Duodenal mucosa (tissue), 2 donors: ENCODE measurements at regions not wholly inside any gene's neighbourhood (a gene's known extent, or its start where the extent isn't known, plus 50 kb on each side); places are given as distances from the start of the nearest gene placed in this dataset.

Experiments used
- H3K27ac ChIP-seq: one replicate; pipeline ENCODE4 v1.7.0; 2013; ENCODE audit warnings: low read depth, low read length
- H3K27me3 ChIP-seq, 2 donors: one replicate each; pipeline ENCODE4 v1.7.0; 2013; ENCODE audit warnings: low read length in 2 of 2, control low read depth in 1 of 2; ENCODE audit not compliant: insufficient read depth in 2 of 2, control insufficient read depth in 1 of 2
- H3K36me3 ChIP-seq, 2 donors: one replicate each; pipeline ENCODE4 v1.7.0; 2013; ENCODE audit warnings: low read length in 2 of 2, control low read depth in 1 of 2; ENCODE audit not compliant: insufficient read depth in 2 of 2, control insufficient read depth in 1 of 2
- H3K4me1 ChIP-seq, 2 donors: one replicate each; pipeline ENCODE4 v1.7.0; 2013; ENCODE audit warnings: low read length in 2 of 2, control low read depth in 1 of 2; ENCODE audit not compliant: insufficient read depth in 2 of 2, control insufficient read depth in 1 of 2
- H3K4me3 ChIP-seq, 2 donors: one replicate each; pipeline ENCODE4 v1.7.0; 2013; ENCODE audit warnings: low read length in 2 of 2, low read depth in 1 of 2
- H3K9ac ChIP-seq, 2 donors: one replicate each; pipeline ENCODE4 v1.7.0; 2013; ENCODE audit warnings: low read length in 2 of 2, low read depth in 1 of 2
- H3K9me3 ChIP-seq, 2 donors: one replicate each; pipeline ENCODE4 v1.7.0; 2013; ENCODE audit warnings: low read length in 2 of 2, control low read depth in 1 of 2; ENCODE audit not compliant: control insufficient read depth in 1 of 2

GRCh38 chr4:188242041-188242440 is 102.8 kb downstream of the TRIML1 start:
- no peak overlapping the region for H3K27ac ChIP-seq
- no peaks in the 10 kb centered on the region for H3K9me3 ChIP-seq
- no peaks in the 10 kb centered on the region for H3K4me1 ChIP-seq
- no peaks in the 10 kb centered on the region for H3K27me3 ChIP-seq
- no peak overlapping the region for H3K4me3 ChIP-seq
- no peaks in the 10 kb centered on the region for H3K36me3 ChIP-seq
- no peak overlapping the region for H3K9ac ChIP-seq

DNA sequence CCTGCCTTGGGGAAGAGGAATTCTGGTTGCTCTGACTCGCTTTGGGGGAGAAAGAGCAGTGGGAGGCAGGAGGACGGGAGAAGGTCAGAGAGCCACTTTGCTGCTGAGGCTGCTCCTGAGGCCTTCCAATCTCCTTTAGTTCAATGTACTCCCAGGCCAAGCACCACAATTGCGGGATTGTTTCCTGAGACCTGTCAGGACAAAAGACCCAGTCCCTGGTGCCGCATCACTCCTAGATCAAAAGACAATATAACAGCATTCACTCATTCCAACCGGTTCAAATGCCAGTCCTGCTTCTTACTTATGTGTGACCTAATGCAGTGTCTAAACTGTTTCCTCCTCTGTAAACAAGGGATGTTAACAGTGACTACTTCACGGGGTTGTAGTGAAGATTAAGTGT is 106.4 kb downstream of the TRIML1 start:
- Histone ChIP-seq H3K9me3 (no peaks in the 10 kb centered on the region), H3K9ac (no peak overlapping the region), H3K27me3 (no peaks in the 10 kb centered on the region), H3K4me3 (no peak overlapping the region), H3K27ac (no peak overlapping the region), H3K36me3 (no peaks in the 10 kb centered on the region), H3K4me1 (no peaks in the 10 kb centered on the region)

DNA sequence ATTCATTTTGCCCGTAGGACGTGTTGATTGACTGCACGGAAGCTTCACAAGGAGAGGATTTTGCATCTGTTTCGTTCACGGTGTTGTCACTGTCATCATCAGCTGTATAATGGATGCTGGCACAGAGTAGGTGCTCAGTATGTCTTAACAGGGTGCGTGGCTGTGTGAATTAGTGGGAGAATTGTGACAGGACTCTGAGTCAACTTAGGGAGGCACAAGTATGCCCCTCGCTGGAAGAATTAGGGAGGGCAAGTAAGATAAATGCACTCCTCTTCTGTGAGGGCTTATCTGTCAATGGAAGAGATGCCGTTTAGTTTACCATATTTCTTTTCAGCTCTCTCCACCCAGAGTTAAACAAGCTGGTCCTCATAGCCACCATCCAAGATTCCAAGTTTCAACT is 107.2 kb downstream of the TRIML1 start:
- H3K36me3 ChIP-seq = no peaks in the 10 kb centered on the region
- no peak overlapping the region for H3K9ac ChIP-seq
- no peak overlapping the region for H3K4me3 ChIP-seq

DNA sequence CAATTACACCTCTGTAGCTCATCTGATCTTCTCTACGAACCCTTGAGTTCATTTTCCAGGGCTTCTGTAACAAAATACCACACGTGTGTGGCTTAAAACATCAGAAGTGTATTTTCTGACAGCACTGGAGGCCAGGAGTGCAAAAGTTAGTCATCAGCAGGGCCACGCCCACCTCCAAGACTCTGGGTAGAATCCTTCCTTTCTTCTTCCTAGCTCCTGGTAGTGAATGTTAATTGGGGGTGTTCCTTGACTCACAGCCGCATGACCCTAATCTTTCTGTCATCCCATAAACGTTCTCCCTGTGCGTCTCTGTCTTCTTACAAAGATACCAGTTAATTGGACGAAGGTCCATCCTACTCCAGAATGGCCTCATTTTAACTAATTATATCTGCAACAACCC is 115.0 kb downstream of the TRIML1 start:
- no peaks in the 10 kb centered on the region for H3K9me3 ChIP-seq
- H3K27ac ChIP-seq = no peak overlapping the region
- no peaks in the 10 kb centered on the region for H3K36me3 ChIP-seq
- no peaks in the 10 kb centered on the region for H3K4me1 ChIP-seq
- no peaks in the 10 kb centered on the region for H3K27me3 ChIP-seq
- H3K9ac ChIP-seq = no peak overlapping the region
- no peak overlapping the region for H3K4me3 ChIP-seq

More for the DNA sequence above, 107.2 kb downstream of the TRIML1 start:
- Histone ChIP-seq H3K4me1 (no peaks in the 10 kb centered on the region), H3K27me3 (no peaks in the 10 kb centered on the region), H3K27ac (no peak overlapping the region), H3K9me3 (no peaks in the 10 kb centered on the region)

DNA sequence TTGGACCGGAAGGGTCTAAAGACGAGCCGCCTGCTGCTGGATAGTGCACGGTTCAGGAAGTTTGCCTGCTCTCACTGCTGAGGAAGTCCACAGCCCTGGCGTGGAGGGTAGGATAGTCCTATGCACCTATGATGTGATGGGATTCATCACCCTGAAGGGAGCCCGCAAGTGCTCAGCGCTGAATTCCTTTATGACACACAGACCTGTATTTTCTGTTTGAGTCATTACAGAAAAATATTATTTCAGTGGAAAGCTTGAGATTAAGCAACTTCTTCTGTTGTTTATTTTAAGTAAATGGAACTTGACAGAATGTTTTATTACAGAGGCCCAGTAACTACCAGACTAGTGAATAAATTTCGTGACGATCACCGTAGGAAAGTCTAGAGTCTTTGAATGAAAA is 123.2 kb downstream of the TRIML1 start:
- H3K9ac ChIP-seq = no peak overlapping the region
- H3K4me1 ChIP-seq = no peaks in the 10 kb centered on the region
- H3K27me3 ChIP-seq = no peaks in the 10 kb centered on the region
- no peak overlapping the region for H3K27ac ChIP-seq
- no peaks in the 10 kb centered on the region for H3K36me3 ChIP-seq
- no peak overlapping the region for H3K4me3 ChIP-seq
- no peaks in the 10 kb centered on the region for H3K9me3 ChIP-seq

- Histone ChIP-seq H3K36me3 (no peaks in the 10 kb centered on the region), H3K9me3 (no peaks in the 10 kb centered on the region), H3K9ac (no peak overlapping the region), H3K27me3 (no peaks in the 10 kb centered on the region), H3K4me1 (no peaks in the 10 kb centered on the region), H3K4me3 (no peak overlapping the region), H3K27ac (no peak overlapping the region)
Observed at GRCh38 chr4:188263321-188263720, 124.1 kb downstream of the TRIML1 start.

- no peaks in the 10 kb centered on the region for H3K36me3 ChIP-seq
- H3K9ac ChIP-seq = no peak overlapping the region
- H3K27ac ChIP-seq = no peak overlapping the region
- H3K4me1 ChIP-seq = no peaks in the 10 kb centered on the region
- no peaks in the 10 kb centered on the region for H3K27me3 ChIP-seq
- no peaks in the 10 kb centered on the region for H3K9me3 ChIP-seq
- H3K4me3 ChIP-seq = no peak overlapping the region
Observed at GRCh38 chr4:188266386-188266785, 127.1 kb downstream of the TRIML1 start.

DNA sequence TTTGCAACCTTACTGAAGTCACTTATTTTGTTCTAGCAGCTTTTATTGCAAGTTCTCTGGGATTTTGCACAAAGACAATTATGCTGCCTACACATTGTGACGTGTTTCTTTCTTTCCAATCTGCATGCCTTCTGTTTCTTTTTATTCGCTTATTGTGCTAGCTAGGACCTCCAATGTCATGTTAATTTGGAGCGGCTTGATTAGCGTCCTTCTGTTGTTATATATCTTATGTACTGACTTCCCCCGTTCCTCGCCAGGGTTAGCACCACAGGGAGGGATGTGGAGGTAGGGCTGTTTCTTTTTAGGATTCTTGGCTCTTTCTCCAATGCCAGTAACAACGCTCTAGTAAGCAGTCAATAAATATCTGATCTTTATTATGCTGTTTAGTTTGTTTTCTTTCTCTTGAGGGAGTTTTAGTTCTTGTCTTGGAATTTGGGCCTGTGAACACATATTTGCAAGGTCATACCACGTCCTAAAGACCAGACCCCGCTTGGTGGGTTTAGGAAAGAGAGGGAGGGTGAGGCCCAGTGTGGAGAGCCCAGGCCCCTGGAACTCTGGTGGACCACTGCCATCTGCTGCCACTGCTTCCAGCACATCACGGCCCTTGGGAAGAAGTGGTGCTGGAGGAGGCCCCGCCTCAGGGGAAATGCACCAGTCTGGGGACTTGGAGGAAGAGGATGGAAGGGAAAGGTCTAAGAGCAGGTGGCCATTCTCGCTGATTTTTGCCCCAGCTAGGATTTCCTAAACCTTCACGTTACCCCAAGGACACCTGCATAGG is 129.1 kb downstream of the TRIML1 start:
- Histone ChIP-seq H3K9ac (no peak overlapping the region), H3K27me3 (no peaks in the 10 kb centered on the region), H3K4me3 (no peak overlapping the region), H3K4me1 (no peaks in the 10 kb centered on the region), H3K27ac (no peak overlapping the region), H3K9me3 (no peaks in the 10 kb centered on the region), H3K36me3 (no peaks in the 10 kb centered on the region)

- Histone ChIP-seq H3K9me3 (no peaks in the 10 kb centered on the region), H3K27me3 (no peaks in the 10 kb centered on the region), H3K9ac (no peak overlapping the region), H3K27ac (no peak overlapping the region), H3K4me3 (no peak overlapping the region), H3K4me1 (no peaks in the 10 kb centered on the region), H3K36me3 (no peaks in the 10 kb centered on the region)
Observed at GRCh38 chr4:188270273-188271069, 131.2 kb downstream of the TRIML1 start.

DNA sequence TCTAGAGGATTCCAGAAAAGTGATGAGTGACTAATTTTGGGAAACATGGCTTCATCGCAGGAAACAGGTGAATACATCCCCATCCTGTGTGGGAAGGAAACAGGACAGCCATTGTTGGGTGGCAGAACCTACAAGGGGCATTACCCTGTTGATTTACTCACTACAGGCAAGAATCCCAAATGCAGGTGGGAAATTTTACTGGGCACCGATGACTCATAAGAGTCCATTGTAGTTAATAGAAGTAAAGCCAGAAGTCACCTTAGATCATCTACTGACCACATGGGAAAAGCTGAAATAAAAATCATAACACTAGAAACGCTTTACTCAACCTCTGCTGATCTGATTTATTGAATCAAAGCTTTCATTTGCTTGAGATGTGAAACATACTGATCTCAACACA is 136.4 kb downstream of the TRIML1 start:
- H3K9ac ChIP-seq = no peak overlapping the region
- H3K27me3 ChIP-seq = no peaks in the 10 kb centered on the region
- no peak overlapping the region for H3K27ac ChIP-seq
- H3K36me3 ChIP-seq = no peaks in the 10 kb centered on the region
- no peaks in the 10 kb centered on the region for H3K9me3 ChIP-seq
- no peak overlapping the region for H3K4me3 ChIP-seq
- no peaks in the 10 kb centered on the region for H3K4me1 ChIP-seq
